MM.1S (cell line): ENCODE measurements at regions not wholly inside any gene's neighbourhood (a gene's known extent, or its start where the extent isn't known, plus 50 kb on each side); places are given as distances from the start of the nearest gene placed in this dataset.

Experiments
- DNase-seq: peaks from one replicate; pipeline ENCODE4 v3.0.0-alpha.2; 2015
- H2AFZ ChIP-seq: fragments of 300-600 bp; sonication (generic); 2 replicates; pipeline ENCODE4 v1.6.0; 2016; ENCODE audit warnings: antibody characterized with exemption, low read length
- H3F3A ChIP-seq: fragments of 300-600 bp; sonication (generic); 2 replicates; pipeline ENCODE4 v1.6.1; 2016; ENCODE audit warnings: mild to moderate bottlenecking, antibody characterized with exemption, low read length, moderate library complexity, mixed read lengths; ENCODE audit not compliant: insufficient read depth
- H3K27ac ChIP-seq: fragments of 300-600 bp; sonication (generic); 2 replicates; pipeline ENCODE4 v1.5.1; 2016; ENCODE audit warnings: mild to moderate bottlenecking, low read length
- H3K27me3 ChIP-seq: fragments of 300-600 bp; sonication (generic); replicated peaks from 2 replicates; pipeline ENCODE4 v1.6.0; 2016; ENCODE audit warnings: low read length; ENCODE audit not compliant: insufficient read depth
- H3K36me3 ChIP-seq: fragments of 300-600 bp; sonication (generic); replicated peaks from 2 replicates; pipeline ENCODE4 v1.6.1; 2016; ENCODE audit warnings: mild to moderate bottlenecking, low read length, mixed read lengths; ENCODE audit not compliant: insufficient read depth
- H3K4me1 ChIP-seq: fragments of 300-600 bp; sonication (generic); 2 replicates; pipeline ENCODE4 v1.6.1; 2016; ENCODE audit warnings: low read length, mixed read lengths
- H3K4me2 ChIP-seq: fragments of 300-600 bp; sonication (generic); 2 replicates; pipeline ENCODE4 v1.6.0; 2016; ENCODE audit warnings: low read depth, low read length
- H3K4me3 ChIP-seq: fragments of 300-600 bp; sonication (generic); 2 replicates; pipeline ENCODE4 v1.5.1; 2016; ENCODE audit warnings: low read length, mixed read lengths
- H3K79me2 ChIP-seq: fragments of 300-600 bp; sonication (generic); 2 replicates; pipeline ENCODE4 v1.6.1; 2016; ENCODE audit warnings: mixed run types, low read length, mixed read lengths
- H3K9ac ChIP-seq: fragments of 300-600 bp; sonication (generic); 2 replicates; pipeline ENCODE4 v1.6.1; 2016; ENCODE audit warnings: low read length, mixed read lengths
- H3K9me2 ChIP-seq: fragments of 300-600 bp; sonication (generic); replicated peaks from 2 replicates; pipeline ENCODE4 v1.6.1; 2016; ENCODE audit warnings: mild to moderate bottlenecking, low read length, mixed read lengths; ENCODE audit not compliant: insufficient read depth
- H3K9me3 ChIP-seq: fragments of 300-600 bp; sonication (generic); replicated peaks from 2 replicates; pipeline ENCODE4 v1.6.1; 2016; ENCODE audit warnings: mild to moderate bottlenecking, low read length, mixed read lengths; ENCODE audit not compliant: insufficient read depth
- H4K20me1 ChIP-seq: fragments of 300-600 bp; sonication (generic); 2 replicates; pipeline ENCODE4 v1.6.1; 2016; ENCODE audit warnings: mild to moderate bottlenecking, low read length, moderate library complexity, mixed read lengths; ENCODE audit not compliant: insufficient read depth
- EZH2 ChIP-seq: fragments of 300-600 bp; sonication (generic); optimal IDR thresholded peaks from 2 replicates; pipeline ENCODE3; 2017; ENCODE audit warnings: low read depth, mild to moderate bottlenecking, antibody characterized with exemption, low read length, mixed read lengths
- EZH2phosphoT487 ChIP-seq: fragments of 300-600 bp; sonication (generic); IDR thresholded peaks from 2 replicates; pipeline ENCODE4 v1.6.1; 2018; ENCODE audit warnings: antibody characterized with exemption, low read length
- TF ChIP-seq, protein P1 (sequence below): fragments of 300-600 bp; sonication (generic); IDR thresholded peaks from 2 replicates; pipeline ENCODE4 v1.5.1; 2016; ENCODE audit warnings: antibody characterized with exemption, low read length, mixed read lengths

DNA sequence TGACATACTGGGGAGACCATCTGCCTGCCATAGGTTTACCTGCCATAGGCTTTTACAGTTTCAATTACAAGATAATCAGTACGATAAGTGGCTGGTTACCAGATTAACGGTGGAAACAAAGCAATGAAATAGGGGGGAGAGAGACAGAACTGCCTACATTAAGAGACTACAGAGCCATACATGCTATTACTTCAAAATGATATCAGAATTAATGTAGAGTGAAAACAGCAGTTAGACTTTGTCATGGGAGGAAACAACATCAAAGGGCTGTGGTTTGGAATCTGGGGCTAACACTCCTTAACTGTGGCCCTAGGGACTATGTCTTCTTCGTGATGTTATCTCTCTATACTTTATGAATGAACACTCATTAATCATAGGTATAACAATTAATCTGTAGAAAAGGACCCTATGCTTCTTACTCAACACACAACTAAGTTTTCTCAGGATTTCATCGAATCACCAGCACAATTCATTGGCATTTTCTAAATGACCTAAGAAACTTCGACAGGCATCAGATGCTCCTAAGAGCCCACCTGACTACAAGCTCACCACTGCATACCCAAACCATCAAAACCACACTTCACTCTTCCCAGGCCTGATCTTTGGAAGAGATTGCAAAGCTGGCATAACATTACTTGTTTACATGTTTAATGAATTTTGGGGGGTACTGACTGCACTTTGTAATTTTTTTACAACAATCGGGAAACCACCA lies 475.6 kb upstream of the SOX5 start:
- Histone ChIP-seq H3K36me3 (no peaks in the 10 kb centered on the region), H3K27me3 (no peaks in the 10 kb centered on the region), H3K79me2 (no peaks in the 10 kb centered on the region), H3K4me2 (no peak overlapping the region), H3K9ac (no peak overlapping the region), H3K4me3 (no peak overlapping the region), H3K27ac (no peak overlapping the region), H3F3A (no peaks in the 10 kb centered on the region), H2AFZ (no peak overlapping the region), H3K9me3 (no peaks in the 10 kb centered on the region), H3K4me1 (no peaks in the 10 kb centered on the region), H3K9me2 (no peaks in the 10 kb centered on the region), H4K20me1 (no peaks in the 10 kb centered on the region)
- TF ChIP-seq EZH2 (no peak), EZH2phosphoT487 (no peak)
- TF ChIP-seq, protein P1, sequence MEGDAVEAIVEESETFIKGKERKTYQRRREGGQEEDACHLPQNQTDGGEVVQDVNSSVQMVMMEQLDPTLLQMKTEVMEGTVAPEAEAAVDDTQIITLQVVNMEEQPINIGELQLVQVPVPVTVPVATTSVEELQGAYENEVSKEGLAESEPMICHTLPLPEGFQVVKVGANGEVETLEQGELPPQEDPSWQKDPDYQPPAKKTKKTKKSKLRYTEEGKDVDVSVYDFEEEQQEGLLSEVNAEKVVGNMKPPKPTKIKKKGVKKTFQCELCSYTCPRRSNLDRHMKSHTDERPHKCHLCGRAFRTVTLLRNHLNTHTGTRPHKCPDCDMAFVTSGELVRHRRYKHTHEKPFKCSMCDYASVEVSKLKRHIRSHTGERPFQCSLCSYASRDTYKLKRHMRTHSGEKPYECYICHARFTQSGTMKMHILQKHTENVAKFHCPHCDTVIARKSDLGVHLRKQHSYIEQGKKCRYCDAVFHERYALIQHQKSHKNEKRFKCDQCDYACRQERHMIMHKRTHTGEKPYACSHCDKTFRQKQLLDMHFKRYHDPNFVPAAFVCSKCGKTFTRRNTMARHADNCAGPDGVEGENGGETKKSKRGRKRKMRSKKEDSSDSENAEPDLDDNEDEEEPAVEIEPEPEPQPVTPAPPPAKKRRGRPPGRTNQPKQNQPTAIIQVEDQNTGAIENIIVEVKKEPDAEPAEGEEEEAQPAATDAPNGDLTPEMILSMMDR, result no peak
- DNase-seq, result no peak

DNA sequence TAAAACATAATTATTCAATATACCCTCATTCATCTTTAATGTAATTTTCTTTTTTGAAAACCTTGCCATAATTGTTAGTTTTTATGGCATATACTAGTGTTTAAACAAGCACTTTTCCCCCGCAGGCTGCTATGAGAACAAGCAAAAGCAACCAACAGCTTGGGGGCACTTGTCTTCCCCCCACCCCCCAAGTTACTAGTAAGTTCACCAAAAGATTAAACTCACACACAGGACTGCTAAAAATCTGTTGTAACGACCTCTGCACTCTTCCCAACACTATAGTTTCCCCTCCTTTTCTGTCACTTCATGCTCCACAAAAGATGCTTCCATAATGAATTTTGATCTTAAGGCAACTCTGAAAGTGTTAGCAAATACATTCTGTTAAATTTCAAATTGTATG lies 474.9 kb upstream of the SOX5 start:
- Histone ChIP-seq H3K9ac (no peak overlapping the region), H3K9me2 (no peaks in the 10 kb centered on the region), H3K79me2 (no peaks in the 10 kb centered on the region), H3F3A (no peaks in the 10 kb centered on the region), H3K36me3 (no peaks in the 10 kb centered on the region), H3K27ac (no peak overlapping the region), H4K20me1 (no peaks in the 10 kb centered on the region), H3K27me3 (no peaks in the 10 kb centered on the region), H3K4me3 (no peak overlapping the region), H3K9me3 (no peaks in the 10 kb centered on the region), H2AFZ (no peak overlapping the region), H3K4me2 (no peak overlapping the region), H3K4me1 (no peaks in the 10 kb centered on the region)
- DNase-seq, result no peak
- TF ChIP-seq, protein P1, result no peak
- no peak for TF ChIP-seq EZH2
- TF ChIP-seq EZH2phosphoT487, result no peak

DNA sequence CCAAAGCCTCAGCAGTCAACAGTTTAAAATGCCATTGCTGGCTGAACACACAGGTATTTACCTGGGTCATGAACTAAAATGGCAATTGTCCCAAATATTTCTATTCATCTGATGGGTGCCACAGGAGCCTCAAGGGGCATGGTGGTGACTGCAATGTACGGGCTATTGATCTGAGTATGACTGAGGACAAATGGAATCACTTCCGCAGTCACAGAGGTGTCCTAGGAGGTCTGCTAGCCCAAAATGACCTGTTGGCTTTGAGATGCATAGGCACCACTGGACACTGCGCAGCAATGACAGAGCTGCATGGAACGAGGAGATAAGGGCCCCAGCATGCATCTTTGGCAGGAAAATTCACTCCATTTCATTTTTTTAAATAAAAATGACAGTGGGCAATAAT lies 474.1 kb upstream of the SOX5 start:
- H3K27me3 ChIP-seq, result no peaks in the 10 kb centered on the region
- H3K79me2 ChIP-seq, result no peaks in the 10 kb centered on the region
- H2AFZ ChIP-seq, result no peak overlapping the region
- no peaks in the 10 kb centered on the region for H3K9me2 ChIP-seq
- no peaks in the 10 kb centered on the region for H3K9me3 ChIP-seq
- H3K4me1 ChIP-seq, result no peaks in the 10 kb centered on the region
- TF ChIP-seq EZH2phosphoT487 (no peak), EZH2 (no peak)
- TF ChIP-seq, protein P1, result no peak
- no peaks in the 10 kb centered on the region for H4K20me1 ChIP-seq
- H3K4me3 ChIP-seq, result no peak overlapping the region
- no peak overlapping the region for H3K4me2 ChIP-seq
- DNase-seq, result no peak
- H3K36me3 ChIP-seq, result no peaks in the 10 kb centered on the region
- no peaks in the 10 kb centered on the region for H3F3A ChIP-seq
- no peak overlapping the region for H3K27ac ChIP-seq
- no peak overlapping the region for H3K9ac ChIP-seq
